Kidney epithelial cell (primary cell): ENCODE measurements at regions not wholly inside any gene's neighbourhood (a gene's known extent, or its start where the extent isn't known, plus 50 kb on each side); places are given as distances from the start of the nearest gene placed in this dataset.
A peak's percentile ranks its signal among the peaks of the same experiment; 100 is the strongest.

ENCODE experiments used
- DNase-seq: peaks from one replicate; pipeline ENCODE4 v3.0.0-alpha.2; 2010; ENCODE audit warnings: low read depth
- H3K27me3 ChIP-seq: 2 replicates; pipeline ENCODE4 v1.6.0; 2011; ENCODE audit warnings: low read length; ENCODE audit not compliant: control insufficient read depth, insufficient read depth
- H3K36me3 ChIP-seq: 2 replicates; pipeline ENCODE4 v1.5.1; 2011; ENCODE audit warnings: low read length; ENCODE audit not compliant: control insufficient read depth, insufficient read depth
- H3K4me3 ChIP-seq: 2 replicates; pipeline ENCODE4 v1.5.1; 2011; ENCODE audit warnings: low read depth, mild to moderate bottlenecking, control low read depth, low read length
- TF ChIP-seq, protein P1 (sequence below): IDR thresholded peaks from 2 replicates; pipeline ENCODE4 v1.5.1; 2011; ENCODE audit warnings: mild to moderate bottlenecking, moderate library complexity, low read length, control low read depth, inconsistent platforms; ENCODE audit not compliant: insufficient read depth, poor library complexity, severe bottlenecking

DNA sequence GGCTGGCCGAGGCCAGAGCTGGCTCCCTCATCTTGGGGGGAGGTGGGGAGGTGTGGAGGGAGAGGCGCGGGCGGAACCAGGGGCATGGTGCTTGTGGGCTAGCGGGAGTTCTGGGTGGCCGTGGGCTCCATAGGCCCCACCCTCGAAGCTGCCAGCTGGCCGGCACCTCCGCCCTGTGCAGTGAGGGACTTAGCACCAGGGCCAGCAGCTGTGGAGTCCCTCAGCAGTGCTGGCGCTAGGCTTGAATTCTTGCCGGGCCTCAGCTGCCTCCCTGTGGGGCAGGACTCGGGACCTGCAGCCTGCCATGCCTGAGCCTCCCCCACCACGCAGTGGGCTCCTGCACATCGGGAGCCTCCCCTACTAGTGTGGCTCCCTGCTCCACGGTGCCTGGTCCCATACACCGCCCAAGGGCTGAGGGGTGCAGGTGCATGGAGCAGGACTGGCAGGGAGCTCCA, 603.3 kb downstream of the PCDH18 start:
- Histone ChIP-seq H3K27me3 (no peaks in the 10 kb centered on the region), H3K36me3 (no peaks in the 10 kb centered on the region), H3K4me3 (no peak overlapping the region)
- no peak for DNase-seq
- TF ChIP-seq, protein P1, sequence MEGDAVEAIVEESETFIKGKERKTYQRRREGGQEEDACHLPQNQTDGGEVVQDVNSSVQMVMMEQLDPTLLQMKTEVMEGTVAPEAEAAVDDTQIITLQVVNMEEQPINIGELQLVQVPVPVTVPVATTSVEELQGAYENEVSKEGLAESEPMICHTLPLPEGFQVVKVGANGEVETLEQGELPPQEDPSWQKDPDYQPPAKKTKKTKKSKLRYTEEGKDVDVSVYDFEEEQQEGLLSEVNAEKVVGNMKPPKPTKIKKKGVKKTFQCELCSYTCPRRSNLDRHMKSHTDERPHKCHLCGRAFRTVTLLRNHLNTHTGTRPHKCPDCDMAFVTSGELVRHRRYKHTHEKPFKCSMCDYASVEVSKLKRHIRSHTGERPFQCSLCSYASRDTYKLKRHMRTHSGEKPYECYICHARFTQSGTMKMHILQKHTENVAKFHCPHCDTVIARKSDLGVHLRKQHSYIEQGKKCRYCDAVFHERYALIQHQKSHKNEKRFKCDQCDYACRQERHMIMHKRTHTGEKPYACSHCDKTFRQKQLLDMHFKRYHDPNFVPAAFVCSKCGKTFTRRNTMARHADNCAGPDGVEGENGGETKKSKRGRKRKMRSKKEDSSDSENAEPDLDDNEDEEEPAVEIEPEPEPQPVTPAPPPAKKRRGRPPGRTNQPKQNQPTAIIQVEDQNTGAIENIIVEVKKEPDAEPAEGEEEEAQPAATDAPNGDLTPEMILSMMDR, result no peak

DNA sequence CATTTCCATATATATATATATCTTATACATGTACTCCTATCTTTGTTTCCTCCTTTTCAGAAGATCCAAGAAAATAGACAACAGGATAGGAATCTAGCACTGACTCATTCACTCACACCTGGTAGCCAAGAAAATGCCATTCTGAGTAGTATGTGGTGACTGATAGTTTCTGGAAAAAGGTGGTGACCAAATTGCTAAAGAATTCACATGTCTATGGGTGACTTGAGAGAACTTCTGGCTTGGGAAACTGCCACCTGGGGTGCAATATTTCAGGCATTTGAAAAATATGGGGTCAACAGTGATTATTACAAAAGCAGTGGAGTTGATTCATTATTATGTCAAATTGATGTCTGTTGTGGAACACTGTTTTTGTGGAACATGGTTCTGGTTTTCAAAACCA, 605.1 kb downstream of the PCDH18 start:
- TF ChIP-seq, protein P1, result no peak
- peak; percentile 91 for DNase-seq
- Histone ChIP-seq H3K36me3 (no peaks in the 10 kb centered on the region), H3K27me3 (no peaks in the 10 kb centered on the region), H3K4me3 (no peak overlapping the region)

DNA sequence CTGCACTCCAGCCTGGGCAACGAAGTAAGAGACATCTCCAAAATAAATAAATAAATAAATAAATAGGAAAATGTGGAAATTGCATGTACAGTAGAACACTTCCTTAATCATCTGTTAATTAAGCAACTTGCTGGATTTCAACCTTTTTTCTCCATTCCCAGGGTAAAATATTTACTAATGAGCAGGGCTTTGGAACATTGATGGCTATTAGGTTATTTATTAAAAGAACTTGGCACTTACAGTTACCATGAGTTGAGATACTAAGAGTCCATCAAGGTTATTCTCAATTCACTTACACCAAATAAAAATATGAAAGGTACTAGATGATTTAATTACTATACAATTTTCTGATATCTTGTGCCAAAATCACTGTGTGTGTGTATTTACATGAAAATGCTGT, 607.1 kb downstream of the PCDH18 start:
- TF ChIP-seq, protein P1, result no peak
- Histone ChIP-seq H3K27me3 (no peaks in the 10 kb centered on the region), H3K36me3 (no peaks in the 10 kb centered on the region), H3K4me3 (no peak overlapping the region)
- DNase-seq, result no peak

DNA sequence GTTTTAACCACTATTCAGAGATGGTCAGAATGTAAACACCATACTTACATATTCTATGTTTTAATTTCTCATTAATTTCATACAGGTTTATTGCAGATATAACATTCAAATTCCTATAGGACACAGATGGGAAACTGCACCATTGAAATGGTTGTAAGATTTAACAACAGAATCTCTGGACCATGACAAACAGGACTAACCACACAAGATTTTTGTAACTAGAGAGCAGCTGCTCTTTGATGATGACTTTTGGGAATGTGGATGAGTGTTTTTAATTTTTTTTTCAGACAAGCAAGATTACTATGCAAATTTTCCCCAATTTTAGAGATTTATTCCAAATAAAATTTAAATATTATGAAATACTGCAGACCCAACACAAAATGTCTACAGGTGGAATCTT, 610.2 kb downstream of the PCDH18 start:
- no peak for DNase-seq
- H3K27me3 ChIP-seq, result no peaks in the 10 kb centered on the region
- H3K4me3 ChIP-seq, result no peak overlapping the region
- TF ChIP-seq, protein P1, result no peak
- H3K36me3 ChIP-seq, result no peaks in the 10 kb centered on the region

DNA sequence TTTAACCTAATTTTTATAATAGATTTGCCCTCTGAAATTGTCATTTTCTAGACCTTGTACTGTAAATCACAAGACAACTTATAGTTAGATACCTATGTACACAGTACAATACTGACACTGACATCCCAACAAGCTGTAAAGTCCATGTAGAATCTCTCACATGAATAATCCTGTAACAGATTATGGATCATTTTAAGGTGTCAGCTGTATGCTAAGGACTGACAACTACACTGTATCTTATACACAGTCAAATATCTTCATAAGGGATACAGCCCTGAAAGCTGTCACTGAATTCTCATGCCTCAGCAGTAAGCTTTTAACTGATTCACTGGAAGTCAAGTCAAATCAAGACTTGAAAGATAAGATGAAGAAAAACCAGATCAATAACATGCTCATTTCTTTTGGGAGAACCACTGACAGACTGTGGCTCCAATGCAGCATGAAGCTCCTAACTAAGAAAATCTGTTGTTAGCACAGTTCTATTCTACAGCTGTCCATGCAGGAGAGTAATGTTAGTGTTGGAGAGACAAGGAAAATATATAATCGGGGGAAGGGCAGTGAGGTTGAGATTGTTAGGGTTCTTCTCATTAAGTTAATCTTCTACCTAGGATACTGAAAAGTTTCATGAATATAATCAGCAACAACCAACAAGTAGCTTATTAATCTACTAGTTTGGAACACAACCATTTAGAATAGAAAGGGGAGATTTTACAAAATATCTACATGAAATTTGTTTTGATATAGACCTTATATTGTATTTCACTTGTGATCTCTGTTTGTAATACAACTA, 612.0 kb downstream of the PCDH18 start:
- TF ChIP-seq, protein P1, result no peak
- no peak for DNase-seq
- no peaks in the 10 kb centered on the region for H3K36me3 ChIP-seq
- H3K27me3 ChIP-seq, result no peaks in the 10 kb centered on the region
- H3K4me3 ChIP-seq, result no peak overlapping the region

DNA sequence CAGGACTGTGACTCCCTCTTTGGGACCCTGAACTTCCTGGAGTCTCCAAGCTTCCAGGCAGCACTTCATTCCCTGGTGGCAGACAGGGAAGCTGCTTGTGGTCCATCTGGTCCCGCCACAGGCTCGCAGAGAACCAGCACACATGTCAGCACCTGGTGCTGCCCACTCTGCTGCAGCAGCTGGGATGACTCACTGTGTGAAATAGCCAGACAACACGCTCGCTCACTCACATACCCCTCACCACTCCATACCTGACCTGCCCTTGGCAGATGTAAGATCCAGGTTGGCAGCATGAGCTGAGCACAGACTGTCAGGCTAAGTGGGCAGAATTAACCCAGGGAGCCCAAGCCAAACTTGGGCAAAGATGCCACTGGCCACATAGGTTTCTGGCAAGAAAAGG, 613.5 kb downstream of the PCDH18 start:
- no peak for DNase-seq
- Histone ChIP-seq H3K36me3 (no peaks in the 10 kb centered on the region), H3K4me3 (no peak overlapping the region), H3K27me3 (no peaks in the 10 kb centered on the region)
- TF ChIP-seq, protein P1, result no peak
